GM19351 (cell line): ENCODE measurements at regions not wholly inside any gene's neighbourhood (a gene's known extent, or its start where the extent isn't known, plus 50 kb on each side); places are given as distances from the start of the nearest gene placed in this dataset.
"Not testable (repeated sequence)": the region's sequence is repeated elsewhere in the genome, so short reads cannot be mapped to it uniquely, and the experiment has no call there.

ENCODE experiments used
- ATAC-seq: cut with Tn5 transposase; IDR thresholded peaks from one replicate; pipeline ENCODE4 v1.9.1; 2021; ENCODE audit warnings: mild to moderate bottlenecking, moderate library complexity; ENCODE audit not compliant: unreplicated experiment

DNA sequence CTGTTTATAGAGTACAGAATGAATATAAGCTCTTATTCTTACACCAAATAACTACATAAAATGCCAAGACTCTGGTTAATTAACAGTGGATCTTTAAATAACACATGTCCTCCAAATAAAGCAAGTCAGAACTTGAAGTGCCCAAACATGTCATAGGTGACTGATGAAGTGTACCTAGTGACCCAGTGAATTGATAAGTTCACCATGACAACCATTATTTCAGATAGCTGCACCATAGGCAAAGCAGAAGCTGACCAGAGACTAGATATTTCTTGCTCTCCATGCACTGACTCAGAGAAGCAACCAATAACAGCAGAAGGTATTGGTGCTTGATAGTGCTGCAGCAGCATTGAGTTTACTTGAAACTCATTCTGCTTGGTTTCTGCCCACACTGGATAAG is 192.1 kb downstream of the DUSP10 start:
- no peak for ATAC-seq

DNA sequence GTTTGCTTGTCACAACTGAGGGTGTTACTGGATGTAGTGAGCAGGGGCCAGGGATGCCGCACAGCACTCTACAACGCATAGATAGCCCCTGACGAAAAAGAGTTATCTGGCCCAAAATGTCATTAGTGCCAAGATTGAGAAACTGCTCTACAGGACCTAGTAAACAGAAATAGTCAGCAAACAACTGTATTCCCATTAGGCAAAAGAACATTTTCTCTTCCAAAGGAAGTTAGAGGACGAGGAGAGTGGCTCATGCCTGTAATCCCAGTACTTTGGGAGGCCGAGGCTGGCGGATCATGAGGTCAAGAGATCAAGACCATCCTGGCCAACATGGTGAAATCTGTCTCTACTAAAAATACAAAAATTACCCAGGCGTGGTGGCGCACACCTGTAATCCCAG is 189.1 kb downstream of the DUSP10 start:
- ATAC-seq: not testable (repeated sequence)

DNA sequence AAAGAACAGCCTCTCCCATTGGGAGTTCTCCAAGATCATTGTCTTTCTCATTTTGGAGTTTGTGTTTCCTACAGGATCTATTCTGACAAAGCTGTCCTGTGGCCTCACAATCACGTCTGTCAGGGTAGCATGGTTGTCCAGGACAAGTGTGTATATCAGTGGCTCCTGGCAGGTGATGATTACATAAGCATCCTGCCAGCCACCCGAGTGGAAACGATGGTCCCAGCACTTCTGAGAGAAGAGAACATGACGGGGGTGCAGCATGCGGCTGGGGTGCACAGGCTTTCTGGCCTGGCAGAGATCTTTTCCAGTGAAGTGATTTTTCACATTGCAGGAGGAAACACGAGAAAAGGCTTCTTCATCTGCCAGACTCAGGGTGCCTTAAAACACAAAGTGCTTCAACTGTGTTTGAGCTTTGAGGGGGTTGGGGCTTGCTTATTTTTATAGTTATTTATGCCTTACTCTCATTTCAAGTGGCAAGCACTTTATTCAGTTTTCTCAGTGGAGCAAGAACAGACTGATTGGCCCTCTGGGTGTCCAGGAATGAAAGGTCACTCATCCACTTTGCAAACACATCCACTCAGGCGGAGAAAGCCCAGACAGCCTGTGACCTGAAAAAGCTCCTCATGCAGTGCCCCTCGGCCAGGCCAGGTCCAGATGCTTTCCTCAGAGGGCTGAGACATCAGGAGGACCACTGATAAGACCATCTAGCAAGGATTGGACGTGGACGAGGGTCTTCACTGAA is 186.0 kb downstream of the DUSP10 start:
- ATAC-seq: no peak

DNA sequence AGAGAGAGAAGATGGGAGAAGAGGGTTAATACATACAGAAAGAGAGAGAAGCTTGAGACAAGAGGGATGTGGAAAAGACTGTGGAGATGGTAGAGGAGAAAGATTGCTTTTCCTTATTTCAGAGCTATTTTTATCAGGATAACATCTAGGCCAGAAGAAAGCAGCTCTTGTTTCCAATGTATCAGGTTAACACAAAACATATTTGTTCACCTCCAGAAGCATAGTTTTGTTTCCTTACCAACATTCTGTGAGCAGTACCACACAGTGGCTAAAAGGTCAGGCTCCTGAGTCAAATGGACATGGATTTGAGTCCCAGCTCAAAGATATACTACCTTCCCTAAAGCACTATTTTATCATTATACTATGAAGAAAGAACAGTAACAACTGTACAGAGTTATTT is 185.5 kb downstream of the DUSP10 start:
- no peak for ATAC-seq

DNA sequence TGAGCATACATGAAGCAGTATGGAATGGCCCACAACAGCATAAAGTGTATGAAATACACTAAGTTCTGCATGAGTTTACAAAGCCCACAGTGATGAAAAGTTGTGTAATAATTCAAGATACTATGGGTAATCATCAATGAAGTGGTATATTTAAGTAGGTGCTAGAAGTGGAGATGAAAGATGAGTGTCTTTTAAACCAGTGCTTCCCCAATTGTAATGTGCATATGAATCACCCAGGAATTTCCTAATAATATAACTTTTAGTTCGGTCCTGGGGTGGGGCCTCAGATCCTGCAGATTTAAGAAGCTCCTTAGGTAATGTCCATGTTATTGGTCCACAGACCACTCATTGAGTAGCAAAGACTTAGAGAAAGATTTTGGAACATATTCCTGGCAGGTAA is 184.9 kb downstream of the DUSP10 start:
- no peak for ATAC-seq

DNA sequence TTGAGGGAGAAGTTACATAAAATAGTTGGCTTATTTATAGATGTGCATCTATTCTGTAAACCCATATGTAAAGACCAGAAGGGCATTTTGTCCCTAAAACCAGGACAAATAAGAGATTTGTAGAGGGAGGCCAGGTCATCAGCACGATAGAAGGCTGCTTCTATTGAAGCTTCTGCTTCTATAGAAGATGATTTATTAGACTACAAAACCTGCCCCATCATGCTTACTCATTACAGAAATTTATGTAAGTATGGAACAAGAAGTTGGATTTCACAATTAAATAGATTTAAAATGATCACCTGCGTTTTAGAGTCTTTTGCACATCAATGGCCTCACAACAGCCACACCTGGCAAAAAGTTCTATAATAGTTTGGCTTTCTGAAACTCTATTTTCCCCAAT is 183.5 kb downstream of the DUSP10 start:
- no peak for ATAC-seq

DNA sequence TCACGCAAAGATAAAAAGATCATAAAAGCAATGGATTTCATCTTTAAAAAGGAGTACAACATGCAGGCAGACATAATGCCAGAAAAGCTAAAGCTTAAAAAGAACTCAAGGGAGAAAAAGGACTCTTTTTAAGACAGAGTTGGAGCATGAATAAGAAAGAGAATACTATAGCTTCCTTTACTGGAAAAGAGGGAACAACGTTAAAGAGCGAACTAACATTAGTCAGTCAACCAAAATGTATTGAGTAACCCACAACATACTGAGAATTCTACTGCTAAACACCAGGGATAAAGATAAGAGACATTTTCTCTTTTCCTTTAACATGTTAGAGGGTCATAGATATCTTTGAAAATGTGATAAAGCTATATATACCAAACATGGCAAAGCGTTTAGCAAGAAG is 182.0 kb downstream of the DUSP10 start:
- no peak for ATAC-seq

DNA sequence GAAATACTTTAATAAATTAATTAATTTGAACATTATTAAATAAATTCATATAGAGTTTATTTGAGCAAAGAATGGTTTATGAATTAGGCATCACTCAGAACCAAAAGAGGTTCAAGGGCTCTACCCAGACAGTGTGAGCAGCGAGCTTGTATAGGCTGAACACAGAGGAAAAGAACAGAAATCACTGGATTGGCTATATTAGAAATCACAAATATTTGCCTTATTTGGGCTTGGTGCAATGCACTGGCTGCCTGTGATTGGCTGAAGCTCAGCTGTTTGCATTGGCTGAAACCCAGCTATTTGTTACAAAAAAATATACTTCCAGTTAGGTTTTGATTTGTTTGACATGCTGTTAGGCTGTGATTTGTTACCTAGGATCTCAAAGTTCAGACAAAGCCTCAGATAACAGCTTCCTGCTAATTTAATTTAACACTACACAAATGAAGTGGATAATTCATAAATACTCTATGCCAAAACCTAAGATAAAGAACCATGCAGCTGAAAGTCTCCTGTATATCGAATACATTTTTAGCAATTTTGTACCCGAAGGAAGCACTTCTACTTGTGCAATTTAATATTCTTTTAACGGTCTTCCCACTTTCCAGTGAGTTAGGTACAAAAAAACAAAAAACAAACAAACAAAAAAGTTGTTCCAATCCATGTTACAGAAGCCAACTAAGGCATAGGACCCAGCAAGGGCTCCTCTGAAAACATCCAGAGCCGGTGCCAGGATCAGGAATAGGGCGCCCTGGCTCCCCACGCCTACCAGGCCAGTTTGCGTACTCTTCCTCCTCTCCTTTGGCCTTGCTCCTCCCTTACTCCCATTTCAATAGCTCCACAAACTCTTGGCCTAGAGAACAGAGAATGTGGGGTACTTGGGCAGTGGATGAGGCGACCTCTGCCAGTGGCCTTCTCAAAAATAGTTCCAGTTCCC is 179.1 kb downstream of the DUSP10 start:
- no peak for ATAC-seq

DNA sequence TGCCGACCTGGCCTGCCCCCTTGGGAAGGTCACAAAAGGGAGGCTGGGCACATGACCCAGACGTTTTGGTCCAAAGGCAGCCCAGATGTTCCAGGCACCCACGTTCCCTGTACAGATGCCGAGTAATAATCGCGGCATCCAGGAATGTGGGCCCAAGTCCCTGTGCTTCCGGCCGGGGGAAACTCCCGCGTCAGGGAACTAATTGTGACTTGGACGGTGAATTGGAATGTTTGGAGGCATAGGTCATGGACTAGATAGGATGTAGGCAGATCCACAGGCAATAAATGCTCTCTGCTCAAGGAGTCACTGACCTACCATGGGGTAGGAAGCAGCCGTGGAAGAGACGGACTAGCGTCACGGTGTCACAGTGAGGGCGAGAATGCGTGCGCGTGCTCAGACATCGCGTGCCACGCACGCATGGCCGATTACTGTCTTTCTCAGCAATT is 178.4 kb downstream of the DUSP10 start:
- no peak for ATAC-seq

DNA sequence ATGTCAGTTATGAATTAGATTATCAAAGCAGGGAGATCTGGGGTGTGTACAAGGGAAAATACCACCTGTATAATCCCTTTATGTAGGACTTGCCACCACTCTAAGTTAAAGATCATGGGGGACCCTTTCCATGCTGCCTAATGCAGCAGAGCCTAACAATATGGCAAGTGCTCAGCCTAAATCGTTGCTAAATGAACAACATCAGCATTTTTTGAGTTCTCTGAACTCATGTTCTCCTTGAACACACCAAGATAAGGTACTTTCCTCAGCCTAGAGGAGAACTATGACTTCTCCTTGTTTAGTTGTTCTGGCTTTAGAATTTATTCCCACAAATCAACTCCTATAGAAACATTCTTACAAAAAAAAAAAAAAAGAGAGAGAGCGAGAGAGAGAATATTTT is 177.0 kb downstream of the DUSP10 start:
- no peak for ATAC-seq

DNA sequence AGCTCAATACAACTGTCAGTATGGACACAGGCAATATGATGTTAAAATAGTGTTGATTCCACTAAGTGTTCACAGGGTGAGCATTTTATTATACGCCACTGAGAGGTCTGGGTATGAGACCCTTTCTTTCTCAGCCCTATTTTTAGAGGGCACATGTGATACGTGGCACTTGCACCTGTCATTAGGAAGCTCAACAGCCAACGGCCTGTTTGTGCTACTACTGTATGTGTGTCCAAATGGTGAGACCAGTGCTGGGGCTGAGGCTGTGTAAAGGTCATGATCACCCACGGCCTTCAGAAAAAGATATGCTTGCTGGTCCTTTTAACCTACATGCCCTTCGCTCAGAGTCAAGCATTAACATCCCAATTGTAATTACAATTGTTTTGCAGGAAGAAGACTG is 176.2 kb downstream of the DUSP10 start:
- ATAC-seq: no peak

DNA sequence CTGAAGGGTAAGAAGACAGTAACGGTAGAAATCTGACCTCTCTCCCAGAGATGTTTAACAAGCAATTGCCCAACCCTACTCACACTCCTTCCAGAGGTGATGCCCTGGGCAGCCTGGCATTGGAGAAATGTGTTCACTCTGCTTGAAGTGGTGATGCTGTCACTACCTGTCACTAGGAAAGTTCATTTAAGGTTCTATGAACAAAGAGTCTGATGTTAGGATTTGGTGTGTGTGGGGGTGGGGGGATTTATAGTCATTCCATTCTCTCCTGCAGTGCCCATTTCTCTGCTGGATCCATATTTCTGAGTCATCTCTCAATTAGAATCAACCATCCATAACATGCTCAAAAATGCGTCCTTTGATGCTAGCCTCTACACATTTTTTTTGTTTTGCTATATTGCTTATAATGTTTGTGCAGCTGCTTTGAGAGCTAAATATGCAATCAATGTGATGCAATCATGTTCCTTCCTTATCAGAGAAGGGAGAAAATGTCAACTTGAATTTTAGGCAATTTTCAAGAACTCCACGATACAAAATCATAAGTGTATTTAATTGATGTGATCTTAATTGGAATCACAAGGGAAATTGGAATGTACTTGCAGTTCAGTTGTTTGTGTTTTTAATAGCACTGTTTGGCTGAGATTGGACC is 173.9 kb downstream of the DUSP10 start:
- no peak for ATAC-seq

DNA sequence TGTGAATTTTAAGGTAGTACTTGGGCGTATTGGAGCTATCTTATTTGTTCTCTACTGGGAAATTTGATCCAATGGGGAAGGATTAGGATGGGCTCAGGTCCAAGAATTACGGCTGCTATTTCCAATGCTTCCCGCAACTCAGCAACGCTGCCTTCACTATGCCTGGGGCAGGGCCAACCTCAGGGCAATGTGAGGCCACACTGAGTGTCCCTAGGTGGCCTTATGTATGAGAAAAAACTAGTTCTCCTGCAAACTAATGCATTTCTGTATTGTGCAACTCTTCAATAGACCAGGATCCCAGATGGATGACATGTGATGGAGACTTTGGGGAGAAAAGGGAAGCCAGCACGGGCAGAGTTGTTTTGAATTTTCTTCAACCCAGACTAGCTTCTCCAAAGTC is 168.1 kb downstream of the DUSP10 start:
- ATAC-seq: no peak

DNA sequence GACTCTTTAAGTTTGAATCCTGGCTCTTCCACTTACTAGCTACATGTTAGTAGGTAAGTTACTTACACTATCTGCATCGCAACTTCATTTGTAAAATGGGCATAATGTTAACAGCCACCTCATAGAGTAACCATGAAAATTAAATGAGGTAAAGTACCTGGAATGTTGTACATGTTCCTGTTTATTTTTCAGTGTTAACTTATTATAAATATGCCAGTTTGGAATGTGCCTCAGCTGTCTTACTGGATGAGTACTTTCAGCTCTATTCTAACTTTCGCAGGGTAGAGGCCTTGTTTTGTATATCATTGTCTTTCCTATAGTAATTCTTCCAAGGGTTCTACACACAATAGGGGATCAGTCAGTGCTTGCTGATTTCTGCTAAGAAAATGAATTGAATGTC is 167.4 kb downstream of the DUSP10 start:
- ATAC-seq: no peak

DNA sequence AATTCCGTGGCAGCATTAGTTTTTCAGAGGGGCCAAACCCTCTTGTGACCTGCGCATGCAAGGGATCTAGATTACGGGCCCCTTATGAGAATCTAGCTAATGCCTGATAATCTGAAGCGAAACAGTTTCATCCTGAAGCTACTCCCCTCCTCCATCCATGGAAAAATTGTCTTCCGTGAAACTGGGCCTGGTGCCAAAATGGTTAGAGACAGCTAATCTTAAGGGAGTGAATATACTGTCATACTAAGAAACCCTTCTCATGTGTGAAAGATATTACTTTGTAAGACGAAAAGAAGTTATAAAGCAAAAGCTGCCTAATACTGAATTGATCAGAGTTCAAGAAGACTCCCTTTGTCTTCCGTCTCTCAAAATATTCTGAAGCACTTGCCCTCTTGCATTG is 166.3 kb downstream of the DUSP10 start:
- ATAC-seq: no peak

DNA sequence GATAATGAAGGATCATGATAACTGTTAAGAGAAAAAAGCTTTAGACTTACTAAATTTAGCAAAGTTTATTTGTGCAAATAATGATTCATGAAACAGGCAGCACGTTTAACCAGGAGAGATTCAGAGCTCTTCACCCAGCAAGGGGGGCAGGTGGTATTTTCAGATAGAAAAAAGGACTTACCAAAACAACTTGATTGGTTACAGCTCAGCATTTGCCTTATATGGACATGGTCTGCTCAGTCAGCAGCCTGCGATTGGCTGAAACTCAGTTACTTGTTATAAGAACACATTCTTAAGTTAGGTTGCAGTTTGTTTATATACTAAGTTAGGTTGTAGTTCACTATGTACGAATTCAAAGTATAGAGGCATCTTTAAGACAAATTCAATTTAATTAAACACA is 165.6 kb downstream of the DUSP10 start:
- ATAC-seq: no peak

DNA sequence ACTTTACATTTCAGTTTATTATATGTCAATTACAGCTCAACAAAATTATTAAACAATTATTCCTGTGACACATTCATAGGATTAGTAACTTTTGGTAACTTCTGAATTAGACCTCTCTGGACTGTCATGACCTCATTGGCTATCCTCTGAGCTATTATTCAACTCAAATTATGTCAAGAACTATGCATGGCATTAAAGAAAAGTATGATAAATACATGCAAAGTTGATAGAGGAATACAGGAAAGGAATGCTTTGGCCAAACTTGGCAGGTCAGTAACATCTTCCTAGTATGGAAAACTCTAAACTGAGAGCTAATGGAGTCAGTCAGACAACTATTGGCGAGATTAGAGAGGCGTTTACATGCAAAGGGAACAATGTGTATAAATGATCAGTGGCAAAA is 158.4 kb downstream of the DUSP10 start:
- ATAC-seq: no peak

DNA sequence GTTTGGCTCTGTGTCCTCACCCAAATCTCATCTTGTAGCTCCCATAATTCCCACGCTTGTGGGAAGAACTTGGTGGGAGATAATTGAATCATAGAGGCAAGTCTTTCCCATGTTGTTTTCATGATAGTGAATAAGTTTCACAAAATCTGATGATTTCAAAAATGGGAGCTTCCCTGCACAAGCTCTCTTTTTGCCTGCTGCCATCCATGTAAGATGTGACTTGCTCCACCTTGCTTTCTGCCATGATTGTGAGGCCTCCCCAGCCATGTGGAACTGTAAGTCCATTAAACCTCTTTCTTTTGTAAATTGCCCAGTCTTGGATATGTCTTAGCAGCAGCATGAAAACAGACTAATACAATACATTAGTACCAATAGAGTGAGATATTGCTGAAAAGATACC is 154.9 kb downstream of the DUSP10 start:
- not testable (repeated sequence) for ATAC-seq

DNA sequence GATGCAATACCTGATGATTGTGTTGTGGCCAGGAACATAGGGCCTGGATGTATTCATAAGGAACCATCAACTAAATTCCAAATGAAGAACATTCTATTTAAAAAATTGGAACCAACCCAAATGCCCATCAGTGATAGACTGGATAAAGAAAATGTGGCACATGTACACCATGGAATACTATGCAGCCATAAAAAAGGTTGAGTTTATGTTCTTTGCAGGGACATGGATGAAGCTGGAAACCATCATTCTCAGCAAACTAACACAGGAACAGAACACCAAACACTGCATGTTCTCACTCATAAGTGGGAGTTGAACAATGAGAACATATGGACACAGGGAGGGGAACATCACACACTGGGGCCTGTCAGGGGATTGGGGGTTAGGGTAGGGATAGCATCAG is 150.6 kb downstream of the DUSP10 start:
- not testable (repeated sequence) for ATAC-seq

DNA sequence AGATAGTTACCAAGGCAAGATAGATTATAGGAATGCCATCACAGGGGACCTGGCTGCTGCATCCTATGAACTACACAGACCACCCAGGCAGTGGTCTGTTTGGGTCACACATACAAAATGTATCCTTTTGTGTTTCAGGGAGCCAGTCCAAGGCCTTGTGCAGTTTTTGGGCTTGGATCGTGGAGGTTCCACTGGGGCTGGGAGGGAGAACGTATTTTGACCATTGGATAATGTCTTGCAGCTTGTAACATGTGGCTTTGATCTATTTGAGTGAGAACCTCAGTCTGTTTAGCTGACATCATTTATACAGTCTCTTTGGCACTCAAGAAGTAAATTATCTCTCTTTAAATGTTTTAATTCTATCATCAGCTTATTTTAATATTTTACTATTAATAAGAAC is 147.3 kb downstream of the DUSP10 start:
- no peak for ATAC-seq

DNA sequence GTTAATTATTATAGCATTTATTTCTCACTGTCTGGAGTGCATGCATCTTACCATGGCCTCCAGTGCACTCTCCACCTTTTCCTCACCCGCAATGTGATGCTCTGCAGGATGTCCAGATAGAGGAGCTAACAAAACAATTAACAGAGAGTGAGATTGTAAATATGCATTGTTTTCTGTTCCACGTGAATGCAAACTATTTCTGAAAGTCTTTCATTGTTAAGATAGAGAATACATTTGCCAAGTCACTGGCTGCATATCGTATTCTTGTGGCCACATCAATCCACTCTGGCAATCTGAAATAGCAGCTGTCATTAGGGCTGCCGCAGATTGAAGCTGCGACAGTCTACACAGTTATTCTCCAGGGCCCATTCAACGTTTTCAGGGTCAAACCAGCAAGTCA is 143.8 kb downstream of the DUSP10 start:
- ATAC-seq: no peak

DNA sequence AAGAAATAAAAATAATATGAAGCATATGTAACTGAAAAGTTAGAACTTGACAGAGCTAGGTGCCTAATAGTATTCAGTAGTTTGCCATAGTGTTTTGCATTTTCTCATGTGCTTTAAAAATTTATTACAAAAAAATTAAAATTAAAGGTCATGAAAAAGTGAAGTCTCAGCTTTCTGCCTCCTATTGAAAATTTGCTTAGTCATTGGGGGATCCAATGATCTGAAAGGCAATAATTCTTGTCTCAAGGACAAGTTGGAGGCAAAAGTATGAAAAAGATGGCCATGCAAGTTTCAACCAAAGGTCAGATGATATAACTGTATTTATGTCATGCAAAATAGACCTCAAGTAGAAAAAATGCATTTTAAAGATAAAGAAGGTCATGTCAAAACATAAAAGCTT is 140.7 kb downstream of the DUSP10 start:
- no peak for ATAC-seq
